ENCODE measurements at regions not wholly inside any gene's neighbourhood (a gene's known extent, or its start where the extent isn't known, plus 50 kb on each side); places are given as distances from the start of the nearest gene placed in this dataset.
"Not testable (repeated sequence)": the region's sequence is repeated elsewhere in the genome, so short reads cannot be mapped to it uniquely, and the experiment has no call there.

DNA sequence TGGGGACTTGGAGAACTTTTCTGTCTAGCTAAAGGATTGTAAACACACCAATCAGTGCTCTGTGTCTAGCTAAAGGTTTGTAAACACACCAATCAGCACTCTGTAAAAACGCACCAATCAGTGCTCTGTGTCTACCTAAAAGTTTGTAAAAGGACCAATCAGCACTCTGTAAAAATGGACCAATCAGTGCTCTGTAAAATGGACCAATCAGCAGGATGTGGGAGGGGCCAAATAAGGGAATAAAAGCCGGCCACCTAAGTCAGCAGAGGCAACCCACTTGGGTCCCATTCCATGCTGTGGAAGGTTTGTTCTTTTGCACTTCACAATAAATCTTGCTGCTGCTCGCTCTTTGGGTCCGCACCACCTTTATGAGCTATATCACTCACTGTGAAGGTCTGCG is 1709.4 kb upstream of the PIK3C3 start:
- not testable (repeated sequence) for TF ChIP-seq POLR2A (IDR thresholded peaks at IDR 0.05)
- TF ChIP-seq, protein P1, sequence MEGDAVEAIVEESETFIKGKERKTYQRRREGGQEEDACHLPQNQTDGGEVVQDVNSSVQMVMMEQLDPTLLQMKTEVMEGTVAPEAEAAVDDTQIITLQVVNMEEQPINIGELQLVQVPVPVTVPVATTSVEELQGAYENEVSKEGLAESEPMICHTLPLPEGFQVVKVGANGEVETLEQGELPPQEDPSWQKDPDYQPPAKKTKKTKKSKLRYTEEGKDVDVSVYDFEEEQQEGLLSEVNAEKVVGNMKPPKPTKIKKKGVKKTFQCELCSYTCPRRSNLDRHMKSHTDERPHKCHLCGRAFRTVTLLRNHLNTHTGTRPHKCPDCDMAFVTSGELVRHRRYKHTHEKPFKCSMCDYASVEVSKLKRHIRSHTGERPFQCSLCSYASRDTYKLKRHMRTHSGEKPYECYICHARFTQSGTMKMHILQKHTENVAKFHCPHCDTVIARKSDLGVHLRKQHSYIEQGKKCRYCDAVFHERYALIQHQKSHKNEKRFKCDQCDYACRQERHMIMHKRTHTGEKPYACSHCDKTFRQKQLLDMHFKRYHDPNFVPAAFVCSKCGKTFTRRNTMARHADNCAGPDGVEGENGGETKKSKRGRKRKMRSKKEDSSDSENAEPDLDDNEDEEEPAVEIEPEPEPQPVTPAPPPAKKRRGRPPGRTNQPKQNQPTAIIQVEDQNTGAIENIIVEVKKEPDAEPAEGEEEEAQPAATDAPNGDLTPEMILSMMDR (IDR thresholded peaks at IDR 0.05 in 8 of 11, conservative IDR thresholded peaks at IDR 0.05 in 3 of 11), result not testable (repeated sequence)
